ENCODE measurements at regions not wholly inside any gene's neighbourhood (a gene's known extent, or its start where the extent isn't known, plus 50 kb on each side); places are given as distances from the start of the nearest gene placed in this dataset.

DNA sequence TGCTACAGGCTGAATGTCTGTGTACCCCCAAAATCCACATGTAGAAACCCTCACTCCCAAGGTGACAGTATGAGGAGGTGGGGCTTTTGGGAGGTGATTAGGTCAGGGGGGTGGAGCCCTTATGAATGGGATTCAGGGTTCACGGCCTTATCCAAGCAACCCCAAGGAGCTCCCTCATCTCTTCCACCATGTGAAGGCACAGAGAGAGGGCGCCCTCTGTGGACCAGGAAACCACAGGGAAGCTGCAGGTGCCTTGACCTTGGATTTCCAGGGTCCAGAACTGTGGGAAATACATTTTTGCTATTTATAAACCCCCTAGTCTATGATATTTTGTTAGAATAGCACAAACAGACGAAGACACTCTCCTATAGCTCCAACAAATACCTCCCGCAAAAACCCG is 53.6 kb upstream of the IRX2 start:
- intact Hi-C loops (cut with micrococcal nuclease): no loop called here

GRCh38 chr5:2803751-2804150 is 52.3 kb upstream of the IRX2 start:
- Mint-ChIP-seq H3K27me3 (no peaks in the 10 kb centered on the region), H3K4me3 (no peak overlapping the region), H3K9me3 (peaks cover 12% of the 10 kb centered on the region), H3K36me3 (ENCODE audit: low read depth) (no peaks in the 10 kb centered on the region), H3K4me1 (no peaks in the 10 kb centered on the region), H3K27ac (no peak overlapping the region)
- ATAC-seq (ENCODE audit: low read depth) (no peak), DNase-seq (no peak)
- CTCF ChIA-PET: no interaction called here
- TF ChIP-seq CTCF (IDR thresholded peaks at IDR 0.05): no peak
- intact Hi-C loops (cut with micrococcal nuclease): no loop called here
- POLR2A ChIA-PET: no interaction called here

More for the DNA sequence above, 53.6 kb upstream of the IRX2 start:
- H3K4me3 Mint-ChIP-seq: no peak overlapping the region
- H3K4me1 Mint-ChIP-seq: no peaks in the 10 kb centered on the region
- DNase-seq (no peak), ATAC-seq (ENCODE audit: low read depth) (no peak)
- ChIA-PET CTCF (no interaction called here), POLR2A (no interaction called here)
- H3K27me3 Mint-ChIP-seq: no peaks in the 10 kb centered on the region
- H3K9me3 Mint-ChIP-seq: peaks cover 12% of the 10 kb centered on the region
- no peak overlapping the region for H3K27ac Mint-ChIP-seq
- no peaks in the 10 kb centered on the region for H3K36me3 Mint-ChIP-seq (ENCODE audit: low read depth)
- no peak for TF ChIP-seq CTCF (IDR thresholded peaks at IDR 0.05)

DNA sequence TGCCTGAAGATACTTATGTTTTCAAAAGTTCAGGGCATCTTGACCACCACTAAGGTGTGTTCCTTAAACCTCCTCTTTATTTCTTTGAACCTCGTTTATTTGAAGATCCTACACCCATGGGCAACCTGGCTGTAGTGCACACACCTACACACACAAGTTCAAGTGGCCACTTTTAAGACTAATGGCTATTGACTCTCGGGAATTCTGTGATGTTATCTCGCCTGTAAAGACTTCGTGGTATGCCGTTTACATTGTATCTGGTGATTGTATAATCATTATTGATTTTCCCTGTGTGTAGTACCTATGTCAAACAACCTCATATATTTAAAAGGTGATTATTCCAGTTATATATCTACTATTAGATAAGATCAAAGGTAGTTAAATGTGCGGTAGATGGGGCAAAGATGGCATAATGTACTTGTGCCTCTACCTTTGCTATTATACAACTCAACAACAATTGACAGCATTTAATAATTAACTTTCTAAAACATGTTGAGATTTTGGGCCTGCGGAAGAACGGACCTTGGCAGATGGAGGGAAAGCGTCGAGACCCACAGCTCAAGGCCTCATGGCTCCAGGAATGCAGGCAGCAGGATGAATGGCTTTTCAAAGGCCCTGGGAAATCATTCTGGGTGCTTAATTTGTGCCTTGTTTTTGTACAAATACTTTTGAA is 51.4 kb upstream of the IRX2 start:
- Mint-ChIP-seq H3K27ac (no peak overlapping the region), H3K36me3 (ENCODE audit: low read depth) (no peaks in the 10 kb centered on the region), H3K27me3 (no peaks in the 10 kb centered on the region), H3K4me1 (no peaks in the 10 kb centered on the region), H3K4me3 (no peak overlapping the region), H3K9me3 (peaks cover 12% of the 10 kb centered on the region)
- TF ChIP-seq CTCF (IDR thresholded peaks at IDR 0.05): no peak
- ATAC-seq (ENCODE audit: low read depth): no peak
- ChIA-PET CTCF (no interaction called here), POLR2A (no interaction called here)
- intact Hi-C loops (cut with micrococcal nuclease): no loop called here
- DNase-seq: no peak

GRCh38 chr5:2801577-2802525 is 50.4 kb upstream of the IRX2 start:
- Mint-ChIP-seq H3K4me3 (no peak overlapping the region), H3K9me3 (peaks cover 8% of the 10 kb centered on the region), H3K27ac (no peak overlapping the region), H3K36me3 (ENCODE audit: low read depth) (no peaks in the 10 kb centered on the region), H3K27me3 (no peaks in the 10 kb centered on the region), H3K4me1 (no peaks in the 10 kb centered on the region)
- ChIA-PET POLR2A (no interaction called here), CTCF (no interaction called here)
- intact Hi-C loops (cut with micrococcal nuclease): no loop called here
- no peak for DNase-seq
- ATAC-seq (ENCODE audit: low read depth): no peak
- no peak for TF ChIP-seq CTCF (IDR thresholded peaks at IDR 0.05)

All from activated B cell treated with CpG ODN at 0.5 μM for 24 hours (primary cell).